HepG2 (cell line): ENCODE measurements at regions not wholly inside any gene's neighbourhood (a gene's known extent, or its start where the extent isn't known, plus 50 kb on each side); places are given as distances from the start of the nearest gene placed in this dataset.

ENCODE experiments used
- ATAC-seq: fragments of 200-7000 bp; cut with Tn5 transposase; 3 replicates; pipeline ENCODE4 v1.9.1; 2020; ENCODE audit warnings: mild to moderate bottlenecking, moderate library complexity
- BruUV-seq: library from RNA; stranded (reverse); fragments of 400-500 nt; replicated peaks from 2 replicates; lab custom pipeline; 2021; lab: Mats Ljungman, UMichigan
- CTCF ChIA-PET: fragments of 300-600 bp; formaldehyde crosslinking; extraction: SDS; loops from one replicate; lab custom pipeline; 2021; ENCODE audit warnings: low total read pairs, inconsistent platforms, low intra/inter-chr PET ratio; lab: Yijun Ruan, JAX
- POLR2A ChIA-PET: fragments of 350-600 bp; sonication (Branson Sonifier 250); formaldehyde crosslinking; loops from one replicate; lab custom pipeline; 2020; ENCODE audit warnings: antibody characterized with exemption, inconsistent platforms; lab: Yijun Ruan, JAX
- DNase-seq: peaks from one replicate; pipeline ENCODE4 v3.0.0-alpha.2; 2015; ENCODE audit warnings: low spot score
- FAIRE-seq: peaks from 3 replicates; lab custom pipeline; 2011; peaks lifted over from hg19 to GRCh38; lab: Jason Lieb, UNC
- H2AFZ ChIP-seq: one replicate; pipeline ENCODE4 v1.6.1; 2011; ENCODE audit warnings: low read length, inconsistent platforms
- H3K27ac ChIP-seq: fragments of 300-600 bp; 3 replicates; pipeline ENCODE4 v1.8.0; 2011; ENCODE audit warnings: mixed run types, mild to moderate bottlenecking, mixed read lengths, low read length, inconsistent platforms; ENCODE audit not compliant: insufficient read depth; ENCODE audit errors: extremely low read length
- H3K27me3 ChIP-seq, 2 experiments: fragments of 200-600 bp in 1 of 2; 2 replicates in 1 of 2; 3 replicates in 1 of 2; pipeline versions ENCODE4 v1.6.0 to v1.8.0; 2011; ENCODE audit warnings: low read length in 2 of 2, mild to moderate bottlenecking in 2 of 2, moderate library complexity in 2 of 2, inconsistent platforms in 1 of 2; ENCODE audit not compliant: insufficient read depth in 2 of 2, control insufficient read depth in 1 of 2
- H3K36me3 ChIP-seq, 2 experiments: fragments of 200-600 bp in 1 of 2; replicated peaks in 1 of 2; 2 replicates in 1 of 2; 3 replicates in 1 of 2; pipeline versions ENCODE4 v1.5.1 to v1.8.0; 2011; ENCODE audit warnings: low read length in 2 of 2, inconsistent platforms in 1 of 2; ENCODE audit not compliant: insufficient read depth in 2 of 2, control insufficient read depth in 1 of 2
- H3K4me1 ChIP-seq: 2 replicates; pipeline ENCODE4 v1.5.1; 2012; ENCODE audit warnings: low read length, inconsistent platforms; ENCODE audit not compliant: insufficient read depth
- H3K4me2 ChIP-seq: 2 replicates; pipeline ENCODE4 v1.6.0; 2011; ENCODE audit warnings: low read depth, low read length, inconsistent platforms
- H3K4me3 ChIP-seq, 3 experiments: fragments of 200-600 bp in 1 of 3; sonication (generic), shearing (Covaris generic) in 1 of 3; replicated peaks in 1 of 3; 2 replicates each; pipeline ENCODE4 v1.5.1; 2011 to 2016; ENCODE audit warnings: low read length in 3 of 3, inconsistent platforms in 2 of 3, low read depth in 2 of 3, mild to moderate bottlenecking in 2 of 3, control low read depth in 1 of 3, mixed read lengths in 1 of 3; ENCODE audit not compliant: insufficient read depth in 1 of 3
- H3K79me2 ChIP-seq: one replicate; pipeline ENCODE4 v1.6.1; 2011; ENCODE audit warnings: low read length, inconsistent platforms; ENCODE audit not compliant: insufficient read depth
- H3K9ac ChIP-seq: 2 replicates; pipeline ENCODE4 v1.6.0; 2011; ENCODE audit warnings: mild to moderate bottlenecking, low read depth, low read length, inconsistent platforms; ENCODE audit not compliant: insufficient read depth
- H3K9me3 ChIP-seq: 2 replicates; pipeline ENCODE4 v1.5.1; 2012; ENCODE audit warnings: mild to moderate bottlenecking, low read length
- H4K20me1 ChIP-seq: 2 replicates; pipeline ENCODE4 v1.6.0; 2011; ENCODE audit warnings: inconsistent platforms, mild to moderate bottlenecking, low read length, moderate library complexity; ENCODE audit not compliant: insufficient read depth
- GABPB1 ChIP-seq: IDR thresholded peaks from 2 replicates; pipeline ENCODE4 v1.6.1; 2016; ENCODE audit warnings: mild to moderate bottlenecking, missing genetic modification reagents, moderate library complexity, missing compliant biosample characterization
- HHEX ChIP-seq: IDR thresholded peaks from 2 replicates; pipeline ENCODE4 v1.6.1; 2016; ENCODE audit warnings: control low read depth
- HOXA7 ChIP-seq: sonication (generic); formaldehyde crosslinking; IDR thresholded peaks from 2 replicates; pipeline ENCODE4 v1.8.1; 2022; ENCODE audit warnings: mild to moderate bottlenecking, missing genetic modification reagents, moderate library complexity
- MTF1 ChIP-seq: sonication (generic); formaldehyde crosslinking; IDR thresholded peaks from 2 replicates; pipeline ENCODE4 v1.5.0; 2020; ENCODE audit warnings: missing genetic modification reagents
- POLR2A ChIP-seq, 2 experiments: IDR thresholded peaks; 2 replicates each; pipeline ENCODE4 v1.6.1; 2011; ENCODE audit warnings: low read depth in 2 of 2, low read length in 2 of 2, mild to moderate bottlenecking in 1 of 2, moderate library complexity in 1 of 2; ENCODE audit not compliant: insufficient read depth in 1 of 2
- SIX4 ChIP-seq: sonication (generic); formaldehyde crosslinking; IDR thresholded peaks from 2 replicates; pipeline ENCODE4 v1.4.0; 2020; ENCODE audit warnings: missing genetic modification reagents
- SP4 ChIP-seq: sonication (generic); formaldehyde crosslinking; IDR thresholded peaks from 2 replicates; pipeline ENCODE4 v1.8.1; 2023; ENCODE audit warnings: mild to moderate bottlenecking, missing genetic modification reagents
- TSC22D2 ChIP-seq: sonication (generic); formaldehyde crosslinking; IDR thresholded peaks from 2 replicates; pipeline ENCODE4 v1.5.1; 2020; ENCODE audit warnings: missing genetic modification reagents, mild to moderate bottlenecking, borderline replicate concordance
- ZEB1 ChIP-seq: IDR thresholded peaks from 2 replicates; pipeline ENCODE4 v1.6.1; 2012; ENCODE audit warnings: mild to moderate bottlenecking, low read depth, inconsistent platforms; ENCODE audit not compliant: insufficient replicate concordance
- ZNF326 ChIP-seq: sonication (generic); formaldehyde crosslinking; IDR thresholded peaks from 2 replicates; pipeline ENCODE4 v1.4.0; 2020; ENCODE audit warnings: missing genetic modification reagents, borderline replicate concordance
- ZNF460 ChIP-seq: sonication (generic); formaldehyde crosslinking; IDR thresholded peaks from 2 replicates; pipeline ENCODE4 v1.5.1; 2020; ENCODE audit warnings: missing genetic modification reagents, mild to moderate bottlenecking, borderline replicate concordance
- ZNF687 ChIP-seq: sonication (generic); formaldehyde crosslinking; IDR thresholded peaks from 2 replicates; pipeline ENCODE4 v1.5.1; 2020; ENCODE audit warnings: mild to moderate bottlenecking, missing genetic modification reagents, moderate library complexity
- ZNF788 ChIP-seq: sonication (generic); formaldehyde crosslinking; IDR thresholded peaks from 2 replicates; pipeline ENCODE4 v1.5.0; 2020; ENCODE audit warnings: mild to moderate bottlenecking, missing genetic modification reagents, borderline replicate concordance
- ZSCAN21 ChIP-seq: sonication (generic); formaldehyde crosslinking; IDR thresholded peaks from 2 replicates; pipeline ENCODE4 v1.8.0; 2022; ENCODE audit warnings: mild to moderate bottlenecking, missing genetic modification reagents, moderate library complexity, borderline replicate concordance
- WGBS: methylation state at CpG from one replicate; pipeline ENCODE4 v1.1.6; 2017; ENCODE audit warnings: low lambda C conversion rate; 5-methylcytosine and 5-hydroxymethylcytosine counted together
- in situ Hi-C: cut with HindIII; loops from 2 replicates; pipeline ENCODE4 v1.10.0; 2017; ENCODE audit warnings: low pct_unique_long_range_greater_than_20kb; ENCODE audit not compliant: extremely low pct_ligation_motif_present
- intact Hi-C: fragments of 100-400 bp; cut with micrococcal nuclease; formaldehyde crosslinking; loops from one replicate; pipeline ENCODE4 v1.10.0; 2022; ENCODE audit not compliant: unreplicated experiment

GRCh38 chr18:50468807-50469206, 91.1 kb upstream of the MAPK4 start:
- H3K27ac ChIP-seq: no peak overlapping the region

More at GRCh38 chr18:50468807-50469206, 91.1 kb upstream of the MAPK4 start:
- Histone ChIP-seq H2AFZ (no peak overlapping the region), H3K36me3 (no peaks in the 10 kb centered on the region), H3K4me3 (no peak overlapping the region), H3K4me1 (peaks cover under 1% of the 10 kb centered on the region; the same call in 1 of the 2 replicates), H3K4me2 (no peak overlapping the region), H3K27me3 (peaks cover 0 to 9% of the 10 kb centered on the region in 2 experiments; a peak in 3 of 5 replicates)
- BruUV-seq: no TSS peak
- FAIRE-seq (no peak), DNase-seq (no peak)
- POLR2A ChIA-PET: no interaction called here
- CTCF ChIA-PET: no interaction called here
- in situ Hi-C loops: no loop called here
- 19% methylated on average over 2 of the region's 2 CpGs for WGBS
- TF ChIP-seq ZEB1 (no peak), GABPB1 (CRISPR knock-in tag) (no peak), TSC22D2 (CRISPR knock-in tag) (no peak), ZSCAN21 (CRISPR knock-in tag) (no peak), HHEX (CRISPR knock-in tag) (no peak), SIX4 (CRISPR knock-in tag) (no peak), POLR2A (IDR thresholded peaks at IDR 0.05; ENCODE audit: insufficient read depth in 1 of 2, low read depth in 2 of 2, low read length in 2 of 2) (no peak), ZNF788 (CRISPR knock-in tag) (no peak), MTF1 (CRISPR knock-in tag) (no peak), HOXA7 (CRISPR knock-in tag) (no peak), ZNF687 (CRISPR knock-in tag) (no peak), SP4 (CRISPR knock-in tag) (no peak), ZNF460 (CRISPR knock-in tag) (no peak), ZNF326 (CRISPR knock-in tag) (no peak)
- TF ChIP-seq, all 625 proteins: peak for 0
- Histone ChIP-seq H4K20me1 (no peaks in the 10 kb centered on the region), H3K9ac (no peak overlapping the region), H3K79me2 (no peaks in the 10 kb centered on the region), H3K9me3 (no peaks in the 10 kb centered on the region)
- no peak for ATAC-seq
- intact Hi-C loops: no loop called here
